Spinal cord (tissue), 9 donors: ENCODE measurements at regions not wholly inside any gene's neighbourhood (a gene's known extent, or its start where the extent isn't known, plus 50 kb on each side); places are given as distances from the start of the nearest gene placed in this dataset.

Experiments
- DNase-seq, 6 donors: peaks; one replicate each; pipeline versions ENCODE4 v3.0.0 to v3.0.0-alpha.2; 2013 to 2015; ENCODE audit warnings: low spot score in 6 of 6, low read depth in 4 of 6
- H3K27ac ChIP-seq: one replicate; pipeline ENCODE4 v1.5.1; 2013; ENCODE audit warnings: low read depth, low read length, control low read depth
- H3K27me3 ChIP-seq: one replicate; pipeline ENCODE4 v1.6.1; 2013; ENCODE audit warnings: low read length; ENCODE audit not compliant: control insufficient read depth, insufficient read depth
- H3K36me3 ChIP-seq: one replicate; pipeline ENCODE4 v1.6.1; 2013; ENCODE audit warnings: low read length; ENCODE audit not compliant: control insufficient read depth, insufficient read depth
- H3K4me1 ChIP-seq: one replicate; pipeline ENCODE4 v1.6.1; 2013; ENCODE audit warnings: low read length; ENCODE audit not compliant: control insufficient read depth, insufficient read depth
- H3K4me3 ChIP-seq: one replicate; pipeline ENCODE4 v1.5.1; 2013; ENCODE audit warnings: low read depth, low read length, control low read depth
- H3K9me3 ChIP-seq: one replicate; pipeline ENCODE4 v1.6.1; 2013; ENCODE audit warnings: low read length; ENCODE audit not compliant: control insufficient read depth, insufficient read depth
- WGBS: methylation state at CpG from one replicate; pipeline ENCODE4 v1.1.5; 2013; ENCODE audit warnings: missing lambda C conversion rate; ENCODE audit not compliant: insufficient coverage; 5-methylcytosine and 5-hydroxymethylcytosine counted together
- donor health status: healthy.

- WGBS = no CpG with 5 or more reads among the region's 5 CpGs
- DNase-seq = no peak
- Histone ChIP-seq H3K4me3 (no peak overlapping the region), H3K36me3 (no peaks in the 10 kb centered on the region), H3K4me1 (no peaks in the 10 kb centered on the region), H3K27me3 (no peaks in the 10 kb centered on the region), H3K9me3 (no peaks in the 10 kb centered on the region), H3K27ac (no peak overlapping the region)
These were observed 142.1 kb upstream of the PABPC4L start for GRCh38 chr4:134343656-134344055.

- no peak overlapping the region for H3K27ac ChIP-seq
- 0% methylated on average over 1 of the region's 2 CpGs for WGBS
- H3K27me3 ChIP-seq = no peaks in the 10 kb centered on the region
- DNase-seq = no peak
- H3K9me3 ChIP-seq = no peaks in the 10 kb centered on the region
- H3K4me3 ChIP-seq = no peak overlapping the region
- no peaks in the 10 kb centered on the region for H3K36me3 ChIP-seq
- no peaks in the 10 kb centered on the region for H3K4me1 ChIP-seq
These were observed 141.5 kb upstream of the PABPC4L start for GRCh38 chr4:134343081-134343480.

GRCh38 chr4:134337574-134337973, 136.0 kb upstream of the PABPC4L start:
- no peaks in the 10 kb centered on the region for H3K27me3 ChIP-seq
- no peaks in the 10 kb centered on the region for H3K9me3 ChIP-seq
- no peak overlapping the region for H3K4me3 ChIP-seq
- DNase-seq = no peak
- H3K36me3 ChIP-seq = no peaks in the 10 kb centered on the region
- WGBS = 80% methylated on average over 1 of the region's 1 CpG
- H3K4me1 ChIP-seq = no peaks in the 10 kb centered on the region
- no peak overlapping the region for H3K27ac ChIP-seq

- Histone ChIP-seq H3K27ac (no peak overlapping the region), H3K36me3 (no peaks in the 10 kb centered on the region), H3K9me3 (no peaks in the 10 kb centered on the region), H3K27me3 (no peaks in the 10 kb centered on the region), H3K4me1 (no peaks in the 10 kb centered on the region), H3K4me3 (no peak overlapping the region)
- 87% methylated on average over 8 of the region's 9 CpGs for WGBS
- no peak for DNase-seq
These were observed 127.2 kb upstream of the PABPC4L start for GRCh38 chr4:134328741-134329140.

GRCh38 chr4:134327274-134328122, 125.9 kb upstream of the PABPC4L start:
- H3K4me1 ChIP-seq = no peaks in the 10 kb centered on the region
- H3K27ac ChIP-seq = no peak overlapping the region
- 95% methylated on average over 41 of the region's 41 CpGs for WGBS
- no peaks in the 10 kb centered on the region for H3K9me3 ChIP-seq
- no peaks in the 10 kb centered on the region for H3K27me3 ChIP-seq
- no peak for DNase-seq
- no peak overlapping the region for H3K4me3 ChIP-seq
- H3K36me3 ChIP-seq = no peaks in the 10 kb centered on the region

- Histone ChIP-seq H3K4me3 (no peak overlapping the region), H3K9me3 (no peaks in the 10 kb centered on the region), H3K27me3 (no peaks in the 10 kb centered on the region), H3K36me3 (no peaks in the 10 kb centered on the region), H3K27ac (no peak overlapping the region), H3K4me1 (no peaks in the 10 kb centered on the region)
- 96% methylated on average over 13 of the region's 16 CpGs for WGBS
- DNase-seq = no peak
These were observed 125.3 kb upstream of the PABPC4L start for GRCh38 chr4:134326866-134327265.

GRCh38 chr4:134324179-134324578, 122.6 kb upstream of the PABPC4L start:
- Histone ChIP-seq H3K27me3 (no peaks in the 10 kb centered on the region), H3K36me3 (no peaks in the 10 kb centered on the region), H3K27ac (no peak overlapping the region), H3K4me3 (no peak overlapping the region), H3K4me1 (no peaks in the 10 kb centered on the region), H3K9me3 (no peaks in the 10 kb centered on the region)
- no peak for DNase-seq
- no CpG with 5 or more reads among the region's 1 CpG for WGBS

- no peak for DNase-seq
- no peaks in the 10 kb centered on the region for H3K9me3 ChIP-seq
- H3K36me3 ChIP-seq = no peaks in the 10 kb centered on the region
- no peaks in the 10 kb centered on the region for H3K4me1 ChIP-seq
- no peak overlapping the region for H3K27ac ChIP-seq
- 0% methylated on average over 1 of the region's 2 CpGs for WGBS
- H3K27me3 ChIP-seq = no peaks in the 10 kb centered on the region
- H3K4me3 ChIP-seq = no peak overlapping the region
These were observed 118.5 kb upstream of the PABPC4L start for GRCh38 chr4:134320048-134320447.

GRCh38 chr4:134313591-134313990, 112.0 kb upstream of the PABPC4L start:
- Histone ChIP-seq H3K4me1 (no peaks in the 10 kb centered on the region), H3K9me3 (no peaks in the 10 kb centered on the region), H3K36me3 (no peaks in the 10 kb centered on the region), H3K27ac (no peak overlapping the region), H3K4me3 (no peak overlapping the region), H3K27me3 (no peaks in the 10 kb centered on the region)
- no CpG with 5 or more reads among the region's 2 CpGs for WGBS
- DNase-seq = no peak

- Histone ChIP-seq H3K36me3 (no peaks in the 10 kb centered on the region), H3K27ac (no peak overlapping the region), H3K9me3 (no peaks in the 10 kb centered on the region), H3K4me3 (no peak overlapping the region), H3K27me3 (no peaks in the 10 kb centered on the region), H3K4me1 (no peaks in the 10 kb centered on the region)
- DNase-seq = no peak
- WGBS = no CpG with 5 or more reads among the region's 2 CpGs
These were observed 108.1 kb upstream of the PABPC4L start for GRCh38 chr4:134309715-134310114.
